H1 (cell line): ENCODE measurements at regions not wholly inside any gene's neighbourhood (a gene's known extent, or its start where the extent isn't known, plus 50 kb on each side); places are given as distances from the start of the nearest gene placed in this dataset.

ENCODE experiments used
- CTCF ChIA-PET: fragments of 300-600 bp; sonication (Branson Sonifier 250); formaldehyde crosslinking; loops from one replicate; lab custom pipeline; 2021; ENCODE audit not compliant: partially characterized antibody; lab: Charles Lee
- POLR2A ChIA-PET: fragments of 300-600 bp; sonication (Branson Sonifier 250); formaldehyde crosslinking; loops from one replicate; lab custom pipeline; 2021; ENCODE audit warnings: inconsistent platforms; ENCODE audit not compliant: partially characterized antibody; lab: Charles Lee
- DNase-seq, 2 experiments: peaks; one replicate each; pipeline versions ENCODE4 v3.0.0 to v3.0.0-alpha.2; 2010 to 2022; ENCODE audit warnings: low spot score in 2 of 2, low read depth in 1 of 2, mixed read lengths in 1 of 2
- FAIRE-seq: peaks from 2 replicates; lab custom pipeline; 2011; peaks lifted over from hg19 to GRCh38; lab: Jason Lieb, UNC
- H2AFZ ChIP-seq: 2 replicates; pipeline ENCODE4 v1.8.1; 2012; ENCODE audit warnings: low read length, inconsistent platforms
- H2AK5ac ChIP-seq: 2 replicates; pipeline ENCODE4 v1.6.1; 2013; ENCODE audit warnings: low read depth, low read length
- H2BK120ac ChIP-seq: replicated peaks from 2 replicates; pipeline ENCODE3; 2013; ENCODE audit warnings: low read depth, low read length, inconsistent platforms
- H2BK12ac ChIP-seq: 2 replicates; pipeline ENCODE4 v1.6.1; 2013; ENCODE audit warnings: low read depth, low read length
- H2BK15ac ChIP-seq: 2 replicates; pipeline ENCODE4 v1.6.1; 2013; ENCODE audit warnings: low read length
- H2BK20ac ChIP-seq: 2 replicates; pipeline ENCODE4 v1.6.1; 2013; ENCODE audit warnings: low read length
- H2BK5ac ChIP-seq: 2 replicates; pipeline ENCODE4 v1.6.1; 2013; ENCODE audit warnings: low read depth, low read length
- H3K14ac ChIP-seq: 2 replicates; pipeline ENCODE4 v1.6.1; 2013; ENCODE audit warnings: inconsistent platforms; ENCODE audit not compliant: insufficient read length
- H3K18ac ChIP-seq: 2 replicates; pipeline ENCODE4 v1.6.1; 2013; ENCODE audit warnings: low read length; ENCODE audit errors: extremely low read depth
- H3K23ac ChIP-seq: 2 replicates; pipeline ENCODE4 v1.6.1; 2013; ENCODE audit warnings: inconsistent platforms; ENCODE audit not compliant: insufficient read length
- H3K23me2 ChIP-seq: 2 replicates; pipeline ENCODE4 v1.6.1; 2013; ENCODE audit warnings: low read depth, low read length
- H3K27ac ChIP-seq: 2 replicates; pipeline ENCODE4 v1.6.1; 2011; ENCODE audit warnings: low read depth, low read length, inconsistent platforms
- H3K27me3 ChIP-seq, 4 experiments: replicated peaks in 1 of 4; 1 replicate in 1 of 4; 2 replicates in 3 of 4; pipeline versions ENCODE4 v1.6.1 to v1.8.1; 2011 to 2013; ENCODE audit warnings: low read length in 3 of 4, mild to moderate bottlenecking in 3 of 4, inconsistent platforms in 2 of 4, mixed read lengths in 2 of 4, moderate library complexity in 1 of 4; ENCODE audit not compliant: control insufficient read depth in 3 of 4, insufficient read depth in 3 of 4; ENCODE audit errors: extremely low read depth in 1 of 4
- H3K36me3 ChIP-seq, 4 experiments: 2 replicates each; pipeline versions ENCODE4 v1.6.1 to v1.8.1; 2011 to 2013; ENCODE audit warnings: mild to moderate bottlenecking in 4 of 4, low read length in 3 of 4, moderate library complexity in 2 of 4, control low read depth in 1 of 4, inconsistent platforms in 1 of 4; ENCODE audit not compliant: insufficient read depth in 4 of 4, control insufficient read depth in 2 of 4
- H3K4ac ChIP-seq: replicated peaks from 2 replicates; pipeline ENCODE3; 2013; ENCODE audit warnings: low read length, low read depth, mixed read lengths, inconsistent platforms; ENCODE audit not compliant: insufficient read length
- H3K4me1 ChIP-seq, 4 experiments: replicated peaks in 1 of 4; 1 replicate in 1 of 4; 2 replicates in 3 of 4; pipeline versions ENCODE4 v1.6.1 to v1.8.1; 2011 to 2013; ENCODE audit warnings: low read length in 3 of 4, inconsistent platforms in 2 of 4, mixed read lengths in 1 of 4; ENCODE audit not compliant: insufficient read depth in 4 of 4, control insufficient read depth in 3 of 4
- H3K4me2 ChIP-seq, 2 experiments: 2 replicates each; pipeline versions ENCODE4 v1.6.1 to v1.8.1; 2011 to 2013; ENCODE audit warnings: low read depth in 2 of 2, low read length in 2 of 2, control low read depth in 1 of 2, inconsistent platforms in 1 of 2, mild to moderate bottlenecking in 1 of 2; ENCODE audit not compliant: insufficient read depth in 1 of 2
- H3K4me3 ChIP-seq, 4 experiments: fragments of 200-600, 300-600 bp in 1 of 4; sonication (generic), shearing (Covaris generic), sonication (Bioruptor Twin) in 1 of 4; 2 replicates each; pipeline versions ENCODE4 v1.5.1 to v1.8.1; 2011 to 2016; ENCODE audit warnings: low read length in 4 of 4, low read depth in 3 of 4, control low read depth in 2 of 4, inconsistent platforms in 2 of 4, mild to moderate bottlenecking in 2 of 4, mixed read lengths in 1 of 4, moderate library complexity in 1 of 4; ENCODE audit not compliant: insufficient read depth in 2 of 4; ENCODE audit errors: extremely low read depth in 1 of 4
- H3K56ac ChIP-seq: replicated peaks from 2 replicates; pipeline ENCODE3; 2013; ENCODE audit warnings: low read depth, mild to moderate bottlenecking, mixed read lengths, low read length, inconsistent platforms; ENCODE audit not compliant: insufficient read length
- H3K79me1 ChIP-seq: 2 replicates; pipeline ENCODE4 v1.6.1; 2013; ENCODE audit warnings: low read depth, low read length, control low read depth
- H3K79me2 ChIP-seq, 2 experiments: 2 replicates each; pipeline versions ENCODE4 v1.6.1 to v1.8.1; 2012 to 2013; ENCODE audit warnings: low read length in 2 of 2, mild to moderate bottlenecking in 2 of 2, inconsistent platforms in 1 of 2; ENCODE audit not compliant: insufficient read depth in 2 of 2, control insufficient read depth in 1 of 2
- H3K9ac ChIP-seq, 4 experiments: replicated peaks in 1 of 4; 1 replicate in 1 of 4; 2 replicates in 3 of 4; pipeline versions ENCODE4 v1.6.1 to v1.8.1; 2011 to 2013; ENCODE audit warnings: low read depth in 3 of 4, low read length in 3 of 4, control low read depth in 2 of 4, mild to moderate bottlenecking in 2 of 4, moderate library complexity in 2 of 4, inconsistent platforms in 1 of 4; ENCODE audit errors: extremely low read depth in 1 of 4
- H3K9me3 ChIP-seq, 2 experiments: 2 replicates each; pipeline versions ENCODE4 v1.6.1 to v1.8.1; 2012 to 2013; ENCODE audit warnings: mild to moderate bottlenecking in 2 of 2, moderate library complexity in 2 of 2, control low read depth in 1 of 2, inconsistent platforms in 1 of 2, low read depth in 1 of 2, low read length in 1 of 2, mixed read lengths in 1 of 2; ENCODE audit not compliant: insufficient read depth in 2 of 2
- H4K20me1 ChIP-seq, 2 experiments: replicated peaks in 1 of 2; 2 replicates each; pipeline versions ENCODE3 to v1.8.1; 2011 to 2013; ENCODE audit warnings: inconsistent platforms in 2 of 2, low read length in 2 of 2, mild to moderate bottlenecking in 1 of 2; ENCODE audit not compliant: insufficient read depth in 2 of 2, control insufficient read depth in 1 of 2
- H4K5ac ChIP-seq: 2 replicates; pipeline ENCODE4 v1.6.1; 2013; ENCODE audit warnings: low read length, low read depth, mixed read lengths, inconsistent platforms; ENCODE audit not compliant: insufficient read length
- H4K8ac ChIP-seq: 2 replicates; pipeline ENCODE4 v1.8.0; 2013; ENCODE audit warnings: mild to moderate bottlenecking, moderate library complexity, low read length, inconsistent platforms; ENCODE audit not compliant: insufficient read depth; ENCODE audit errors: extremely low read depth
- H4K91ac ChIP-seq: replicated peaks from 2 replicates; pipeline ENCODE3; 2013; ENCODE audit warnings: low read length, mixed read lengths, inconsistent platforms; ENCODE audit not compliant: insufficient read length
- EGR1 ChIP-seq: IDR thresholded peaks from 2 replicates; pipeline ENCODE4 v1.6.1; 2011; ENCODE audit warnings: low read depth, low read length, borderline replicate concordance
- RNF2 ChIP-seq: fragments of 200-900, 300-1000 bp; sonication (generic); IDR thresholded peaks from 2 replicates; pipeline ENCODE4 v1.7.1; 2016; ENCODE audit warnings: borderline replicate concordance, low read depth, mild to moderate bottlenecking, antibody characterized with exemption, low read length; ENCODE audit not compliant: poor library complexity, severe bottlenecking; ENCODE audit errors: missing control alignments
- YY1 ChIP-seq: IDR thresholded peaks from 2 replicates; pipeline ENCODE4 v1.6.1; 2011; ENCODE audit warnings: low read depth, mild to moderate bottlenecking, low read length
- WGBS, 2 experiments: shearing (Covaris generic) in 1 of 2; methylation state at CpG; one replicate each; pipeline versions ENCODE4 v1.1.6 to v1.1.7; 2013 to 2015; ENCODE audit warnings: low lambda C conversion rate in 2 of 2, mixed read lengths in 2 of 2, inconsistent platforms in 1 of 2, low coverage in 1 of 2, missing lambda C conversion rate in 1 of 2; ENCODE audit not compliant: insufficient replicate concordance in 2 of 2, insufficient coverage in 1 of 2, insufficient read length in 1 of 2; ENCODE audit errors: extremely low coverage in 1 of 2, missing lambda C conversion rate in 1 of 2; 5-methylcytosine and 5-hydroxymethylcytosine counted together

GRCh38 chr5:167284222-167284890 is 1007.1 kb upstream of the WWC1 start:
- H3K27ac ChIP-seq, result no peak overlapping the region
- H3K9ac ChIP-seq, result no peak overlapping the region
- no peak overlapping the region for H2BK20ac ChIP-seq
- H3K4me3 ChIP-seq, result no peak overlapping the region
- H2BK5ac ChIP-seq, result no peak overlapping the region
- no peaks in the 10 kb centered on the region for H3K9me3 ChIP-seq
- CTCF ChIA-PET, result no interaction called here
- H3K36me3 ChIP-seq, result no peaks in the 10 kb centered on the region
- no peak overlapping the region for H2AK5ac ChIP-seq
- FAIRE-seq (no peak), DNase-seq (no peak)
- H4K5ac ChIP-seq, result no peak overlapping the region
- no peaks in the 10 kb centered on the region for H3K27me3 ChIP-seq
- no peaks in the 10 kb centered on the region for H3K23me2 ChIP-seq
- no peak overlapping the region for H4K8ac ChIP-seq
- no peak overlapping the region for H2BK120ac ChIP-seq
- H3K79me1 ChIP-seq, result no peaks in the 10 kb centered on the region
- H3K14ac ChIP-seq, result no peak overlapping the region
- H4K20me1 ChIP-seq, result no peaks in the 10 kb centered on the region
- H3K79me2 ChIP-seq, result no peaks in the 10 kb centered on the region
- no peak overlapping the region for H3K56ac ChIP-seq
- H3K4me2 ChIP-seq, result no peak overlapping the region
- no peak overlapping the region for H2BK12ac ChIP-seq
- no peak overlapping the region for H3K4ac ChIP-seq
- H3K23ac ChIP-seq, result no peak overlapping the region
- H3K4me1 ChIP-seq, result peaks cover 0 to 4% (median 2%) of the 10 kb centered on the region in 4 experiments; a peak in 1 of 7 replicates
- POLR2A ChIA-PET, result no interaction called here
- H4K91ac ChIP-seq, result no peak overlapping the region
- no peak overlapping the region for H2AFZ ChIP-seq
- WGBS, 2 experiments, result 91% methylated on average over 6 of the region's 6 CpGs; no CpG with 5 or more reads in 1 of the 2 experiments
- TF ChIP-seq RNF2 (no peak), EGR1 (no peak), YY1 (no peak)
- H3K18ac ChIP-seq, result no peak overlapping the region
- H2BK15ac ChIP-seq, result no peak overlapping the region
